GM12878 (cell line): ENCODE measurements at regions not wholly inside any gene's neighbourhood (a gene's known extent, or its start where the extent isn't known, plus 50 kb on each side); places are given as distances from the start of the nearest gene placed in this dataset.

Experiments used
- ATAC-seq: fragments of 200-7000 bp; cut with Tn5 transposase; 3 replicates; pipeline ENCODE4 v1.9.1; 2020; ENCODE audit warnings: mild to moderate bottlenecking, moderate library complexity
- BruUV-seq: library from RNA; stranded (reverse); fragments of 400-500 nt; replicated peaks from 2 replicates; lab custom pipeline; 2021; lab: Mats Ljungman, UMichigan
- CTCF ChIA-PET: fragments of 300-600 bp; sonication (Branson Sonifier 250); formaldehyde crosslinking; extraction: SDS; loops from one replicate; lab custom pipeline; 2021; ENCODE audit warnings: inconsistent platforms; lab: Yijun Ruan, JAX
- POLR2A ChIA-PET: fragments of 350-600 bp; formaldehyde crosslinking; extraction: SDS; loops from one replicate; lab custom pipeline; 2021; ENCODE audit warnings: inconsistent platforms; lab: Charles Lee
- RAD21 ChIA-PET: fragments of 300-600 bp; sonication (Branson Sonifier 250); formaldehyde crosslinking; loops from one replicate; lab custom pipeline; 2023; ENCODE audit warnings: antibody characterized with exemption; ENCODE audit not compliant: unreplicated experiment; lab: Charles Lee
- SMC1A ChIA-PET: fragments of 300-600 bp; sonication (Branson Sonifier 250); formaldehyde crosslinking; loops from one replicate; lab custom pipeline; 2023; ENCODE audit not compliant: unreplicated experiment, uncharacterized antibody; lab: Charles Lee
- DNase-seq: peaks from one replicate; pipeline ENCODE4 v3.0.0-alpha.2; 2011; ENCODE audit warnings: low read depth, low spot score
- FAIRE-seq: peaks from 3 replicates; lab custom pipeline; 2011; peaks lifted over from hg19 to GRCh38; lab: Jason Lieb, UNC
- H2AFZ ChIP-seq: 2 replicates; pipeline ENCODE4 v1.6.0; 2011; ENCODE audit warnings: low read depth, low read length, control low read depth; ENCODE audit not compliant: control insufficient read depth
- H3K27ac ChIP-seq: 2 replicates; pipeline ENCODE4 v1.5.1; 2011; ENCODE audit warnings: control low read depth; ENCODE audit not compliant: control insufficient read depth, insufficient read depth
- H3K27me3 ChIP-seq, 2 experiments: replicated peaks in 1 of 2; 2 replicates each; pipeline versions ENCODE4 v1.6.0 to v1.6.1; 2011; ENCODE audit warnings: low read length in 1 of 2; ENCODE audit not compliant: control insufficient read depth in 2 of 2, insufficient read depth in 2 of 2
- H3K36me3 ChIP-seq, 2 experiments: 2 replicates each; pipeline ENCODE4 v1.5.1; 2011; ENCODE audit warnings: low read length in 1 of 2; ENCODE audit not compliant: control insufficient read depth in 2 of 2, insufficient read depth in 2 of 2
- H3K4me1 ChIP-seq: 2 replicates; pipeline ENCODE4 v1.6.1; 2011; ENCODE audit warnings: mild to moderate bottlenecking, low read length, moderate library complexity, mixed read lengths; ENCODE audit not compliant: control insufficient read depth, insufficient read depth
- H3K4me2 ChIP-seq: 2 replicates; pipeline ENCODE4 v1.6.0; 2011; ENCODE audit warnings: control low read depth; ENCODE audit not compliant: control insufficient read depth, insufficient read depth
- H3K4me3 ChIP-seq: fragments of 200-600 bp; sonication (generic); 2 replicates; pipeline ENCODE4 v1.5.1; 2016
- H3K79me2 ChIP-seq: 2 replicates; pipeline ENCODE4 v1.6.0; 2011; ENCODE audit warnings: low read length; ENCODE audit not compliant: control insufficient read depth, insufficient read depth
- H3K9ac ChIP-seq: 2 replicates; pipeline ENCODE4 v1.8.0; 2011; ENCODE audit warnings: low read length, control low read depth, mixed read lengths; ENCODE audit not compliant: control insufficient read depth, insufficient read depth
- H3K9me3 ChIP-seq: replicated peaks from 3 replicates; pipeline ENCODE4 v1.5.1; 2011; ENCODE audit warnings: mild to moderate bottlenecking, low read length; ENCODE audit not compliant: control insufficient read depth, insufficient read depth
- H4K20me1 ChIP-seq: 2 replicates; pipeline ENCODE4 v1.6.0; 2011; ENCODE audit not compliant: control insufficient read depth, insufficient read depth
- EED ChIP-seq: sonication (generic); IDR thresholded peaks from 2 replicates; pipeline ENCODE4 v1.6.1; 2016; ENCODE audit warnings: antibody characterized with exemption, low read depth
- RAD21 ChIP-seq: IDR thresholded peaks from 2 replicates; pipeline ENCODE4 v1.6.1; 2011; ENCODE audit warnings: mild to moderate bottlenecking, low read depth, low read length, moderate library complexity; ENCODE audit not compliant: insufficient read depth
- RUNX3 ChIP-seq: IDR thresholded peaks from 2 replicates; pipeline ENCODE4 v1.6.1; 2012; ENCODE audit warnings: low read length, inconsistent platforms
- SPI1 ChIP-seq: IDR thresholded peaks from 2 replicates; pipeline ENCODE4 v1.6.1; 2011; ENCODE audit warnings: low read depth, mild to moderate bottlenecking, low read length, moderate library complexity, borderline replicate concordance; ENCODE audit not compliant: insufficient read depth
- WGBS: methylation state at CpG from one replicate; pipeline ENCODE4 v1.1.6; 2016; ENCODE audit warnings: low lambda C conversion rate; ENCODE audit not compliant: insufficient replicate concordance, insufficient coverage; ENCODE audit errors: missing lambda C conversion rate; 5-methylcytosine and 5-hydroxymethylcytosine counted together
- in situ Hi-C: fragments of 300-500 bp; cut with MboI; formaldehyde crosslinking; loops from 9 replicates; pipeline ENCODE4 v1.14.3; 2018; ENCODE audit warnings: mixed read lengths
- intact Hi-C: fragments of 100-400 bp; cut with micrococcal nuclease; formaldehyde crosslinking; loops from one replicate; pipeline ENCODE4 v1.14.2; 2022; ENCODE audit not compliant: unreplicated experiment
- TF ChIP-seq, protein P1 (sequence below): fragments of 450-650 bp; IDR thresholded peaks from 2 replicates; pipeline ENCODE4 v1.6.1; 2017; ENCODE audit warnings: borderline replicate concordance

DNA sequence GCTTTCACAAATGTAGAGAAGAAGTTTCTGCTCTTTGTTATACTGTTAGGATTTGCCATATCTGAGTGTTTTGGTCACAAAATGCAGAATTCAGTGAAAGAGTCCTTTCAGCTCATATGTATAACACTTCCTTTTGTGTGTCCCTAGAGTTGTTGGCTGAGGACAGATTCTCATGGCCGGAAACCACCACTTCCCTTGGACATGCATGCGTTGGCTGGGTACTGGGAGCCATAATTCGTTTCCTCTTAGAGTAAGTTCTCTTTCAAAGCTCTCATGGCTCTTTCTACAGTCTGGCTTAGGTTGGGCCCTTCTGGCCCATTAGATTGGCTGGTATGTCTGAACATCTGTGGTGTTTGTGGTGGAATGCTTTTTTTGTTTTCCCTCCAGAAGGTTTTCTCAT lies 298.5 kb downstream of the DIPK2A start:
- TF ChIP-seq RUNX3, result peak; percentile 46
- TF ChIP-seq RAD21, result no peak
- TF ChIP-seq, all 136 proteins: peak for 1
- ChIA-PET RAD21 (no interaction called here), CTCF (no interaction called here), SMC1A (no interaction called here), POLR2A (no interaction called here)
- in situ Hi-C loops, result no loop called here
- Histone ChIP-seq H3K4me1 (peaks cover 12% of the 10 kb centered on the region; the same call in 1 of the 2 replicates), H3K79me2 (no peaks in the 10 kb centered on the region), H4K20me1 (no peaks in the 10 kb centered on the region), H3K27me3 (no peaks in the 10 kb centered on the region), H3K27ac (no peak overlapping the region), H3K9ac (no peak overlapping the region), H3K36me3 (no peaks in the 10 kb centered on the region), H3K4me3 (no peak overlapping the region), H3K9me3 (no peaks in the 10 kb centered on the region; the same call in 1 of the 3 replicates), H3K4me2 (no peak overlapping the region), H2AFZ (peak overlapping the region; percentile 32)
- no TSS peak for BruUV-seq
- FAIRE-seq, result no peak
- intact Hi-C loops, result no loop called here
- 0% methylated on average over 3 of the region's 3 CpGs for WGBS
- DNase-seq, result no peak
- no peak for ATAC-seq

DNA sequence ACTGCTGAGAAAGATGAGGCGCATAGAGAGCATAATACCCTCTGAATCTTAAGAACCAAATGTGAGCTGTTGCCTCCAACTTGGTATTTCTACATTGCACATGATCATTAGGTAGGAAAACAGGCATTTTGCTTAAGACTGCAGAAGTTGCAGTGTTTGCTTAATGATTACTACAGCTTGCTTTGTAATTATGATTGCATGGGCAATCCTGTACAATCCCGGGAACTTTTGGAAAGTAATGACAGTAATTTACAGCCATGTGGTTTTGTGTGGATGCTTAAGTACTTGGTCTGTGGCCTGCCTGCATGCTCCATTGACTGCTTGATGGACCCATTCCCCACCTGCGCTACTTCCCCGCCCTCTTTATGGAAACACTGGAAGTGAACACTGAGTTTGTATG lies 301.1 kb downstream of the DIPK2A start:
- RAD21 ChIA-PET, result no interaction called here
- no peak for DNase-seq
- no peak overlapping the region for H3K4me2 ChIP-seq
- no peak for FAIRE-seq
- SMC1A ChIA-PET, result no interaction called here
- ATAC-seq, result no peak
- H3K79me2 ChIP-seq, result no peaks in the 10 kb centered on the region
- no TSS peak for BruUV-seq
- POLR2A ChIA-PET, result no interaction called here
- no peaks in the 10 kb centered on the region; the same call in 1 of the 3 replicates for H3K9me3 ChIP-seq
- WGBS, result 58% methylated on average over 4 of the region's 4 CpGs
- in situ Hi-C loops, result no loop called here
- no peaks in the 10 kb centered on the region for H3K36me3 ChIP-seq
- no peak overlapping the region for H3K9ac ChIP-seq
- H4K20me1 ChIP-seq, result no peaks in the 10 kb centered on the region
- H3K27ac ChIP-seq, result no peak overlapping the region
- H3K4me1 ChIP-seq, result peaks cover 17% of the 10 kb centered on the region; the same call in 1 of the 2 replicates
- no peaks in the 10 kb centered on the region for H3K27me3 ChIP-seq
- CTCF ChIA-PET, result interaction anchor here (0.6 kb wide), 1 partner anchor 189 kb away, joined by 3 read pairs; no protein-coding TSS in a partner anchor
- no peak overlapping the region for H3K4me3 ChIP-seq
- TF ChIP-seq EED (no peak), RUNX3 (peak; percentile 21; the same call in 1 of the 2 replicates), SPI1 (no peak)
- TF ChIP-seq, protein P1, sequence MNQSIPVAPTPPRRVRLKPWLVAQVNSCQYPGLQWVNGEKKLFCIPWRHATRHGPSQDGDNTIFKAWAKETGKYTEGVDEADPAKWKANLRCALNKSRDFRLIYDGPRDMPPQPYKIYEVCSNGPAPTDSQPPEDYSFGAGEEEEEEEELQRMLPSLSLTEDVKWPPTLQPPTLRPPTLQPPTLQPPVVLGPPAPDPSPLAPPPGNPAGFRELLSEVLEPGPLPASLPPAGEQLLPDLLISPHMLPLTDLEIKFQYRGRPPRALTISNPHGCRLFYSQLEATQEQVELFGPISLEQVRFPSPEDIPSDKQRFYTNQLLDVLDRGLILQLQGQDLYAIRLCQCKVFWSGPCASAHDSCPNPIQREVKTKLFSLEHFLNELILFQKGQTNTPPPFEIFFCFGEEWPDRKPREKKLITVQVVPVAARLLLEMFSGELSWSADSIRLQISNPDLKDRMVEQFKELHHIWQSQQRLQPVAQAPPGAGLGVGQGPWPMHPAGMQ, result no peak
- H2AFZ ChIP-seq, result no peak overlapping the region
- intact Hi-C loops, result no loop called here
